Ishikawa (cell line): ENCODE measurements at regions not wholly inside any gene's neighbourhood (a gene's known extent, or its start where the extent isn't known, plus 50 kb on each side); places are given as distances from the start of the nearest gene placed in this dataset.

Source experiments
- CEBPB ChIP-seq: IDR thresholded peaks from 2 replicates; pipeline ENCODE4 v1.6.1; 2012
- CREB1 ChIP-seq: IDR thresholded peaks from 2 replicates; pipeline ENCODE4 v1.6.1; 2012; ENCODE audit warnings: low read depth
- EGR1 ChIP-seq: IDR thresholded peaks from 2 replicates; pipeline ENCODE4 v1.6.1; 2012
- EP300 ChIP-seq: IDR thresholded peaks from 2 replicates; pipeline ENCODE4 v1.6.1; 2012; ENCODE audit warnings: borderline replicate concordance
- FOXM1 ChIP-seq: IDR thresholded peaks from 2 replicates; pipeline ENCODE4 v1.6.1; 2012; ENCODE audit warnings: low read depth, borderline replicate concordance
- NFIC ChIP-seq: IDR thresholded peaks from 2 replicates; pipeline ENCODE4 v1.6.1; 2012
- RAD21 ChIP-seq: IDR thresholded peaks from 2 replicates; pipeline ENCODE4 v1.6.1; 2012; ENCODE audit warnings: low read depth
- TAF1 ChIP-seq: IDR thresholded peaks from 2 replicates; pipeline ENCODE4 v1.6.1; 2012; ENCODE audit warnings: low read depth, mild to moderate bottlenecking
- TCF12 ChIP-seq: IDR thresholded peaks from 2 replicates; pipeline ENCODE4 v1.6.1; 2012; ENCODE audit warnings: low read depth
- TEAD4 ChIP-seq: IDR thresholded peaks from 2 replicates; pipeline ENCODE4 v1.6.1; 2012
- YY1 ChIP-seq: IDR thresholded peaks from 2 replicates; pipeline ENCODE4 v1.6.1; 2012; ENCODE audit warnings: low read depth
- ZBTB7A ChIP-seq: IDR thresholded peaks from 2 replicates; pipeline ENCODE4 v1.6.1; 2012; ENCODE audit warnings: low read depth
- TF ChIP-seq, protein P1 (sequence below): IDR thresholded peaks from 2 replicates; pipeline ENCODE4 v1.6.1; 2012; ENCODE audit warnings: low read depth, mild to moderate bottlenecking
- TF ChIP-seq, protein P2 (sequence below): IDR thresholded peaks from 2 replicates; pipeline ENCODE4 v1.6.1; 2012
- TF ChIP-seq, protein P3 (sequence below): IDR thresholded peaks from 2 replicates; pipeline ENCODE4 v1.6.1; 2012

DNA sequence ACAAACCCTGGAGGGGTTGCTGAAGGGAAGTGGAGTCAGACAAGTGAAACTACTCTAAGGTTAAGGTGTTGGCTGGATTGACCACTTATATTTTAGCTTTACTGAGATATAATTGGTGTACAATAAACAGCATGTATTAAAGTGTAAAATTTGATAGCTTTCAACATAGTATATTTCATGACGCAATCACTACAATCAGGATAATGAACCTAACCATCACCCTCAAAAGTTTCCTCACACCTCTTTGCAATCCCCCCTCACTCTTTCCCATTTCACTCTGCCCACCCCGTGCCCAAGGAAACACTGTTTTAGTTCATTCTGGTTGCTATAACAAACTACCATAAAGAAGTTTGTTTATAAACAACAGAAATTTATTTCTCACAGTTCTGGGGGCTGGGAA is 508.0 kb downstream of the FGF9 start:
- no peak for TF ChIP-seq CREB1
- no peak for TF ChIP-seq EP300
- TF ChIP-seq TAF1, result no peak
- no peak for TF ChIP-seq TEAD4
- TF ChIP-seq RAD21, result no peak
- no peak for TF ChIP-seq CEBPB
- TF ChIP-seq, protein P1, sequence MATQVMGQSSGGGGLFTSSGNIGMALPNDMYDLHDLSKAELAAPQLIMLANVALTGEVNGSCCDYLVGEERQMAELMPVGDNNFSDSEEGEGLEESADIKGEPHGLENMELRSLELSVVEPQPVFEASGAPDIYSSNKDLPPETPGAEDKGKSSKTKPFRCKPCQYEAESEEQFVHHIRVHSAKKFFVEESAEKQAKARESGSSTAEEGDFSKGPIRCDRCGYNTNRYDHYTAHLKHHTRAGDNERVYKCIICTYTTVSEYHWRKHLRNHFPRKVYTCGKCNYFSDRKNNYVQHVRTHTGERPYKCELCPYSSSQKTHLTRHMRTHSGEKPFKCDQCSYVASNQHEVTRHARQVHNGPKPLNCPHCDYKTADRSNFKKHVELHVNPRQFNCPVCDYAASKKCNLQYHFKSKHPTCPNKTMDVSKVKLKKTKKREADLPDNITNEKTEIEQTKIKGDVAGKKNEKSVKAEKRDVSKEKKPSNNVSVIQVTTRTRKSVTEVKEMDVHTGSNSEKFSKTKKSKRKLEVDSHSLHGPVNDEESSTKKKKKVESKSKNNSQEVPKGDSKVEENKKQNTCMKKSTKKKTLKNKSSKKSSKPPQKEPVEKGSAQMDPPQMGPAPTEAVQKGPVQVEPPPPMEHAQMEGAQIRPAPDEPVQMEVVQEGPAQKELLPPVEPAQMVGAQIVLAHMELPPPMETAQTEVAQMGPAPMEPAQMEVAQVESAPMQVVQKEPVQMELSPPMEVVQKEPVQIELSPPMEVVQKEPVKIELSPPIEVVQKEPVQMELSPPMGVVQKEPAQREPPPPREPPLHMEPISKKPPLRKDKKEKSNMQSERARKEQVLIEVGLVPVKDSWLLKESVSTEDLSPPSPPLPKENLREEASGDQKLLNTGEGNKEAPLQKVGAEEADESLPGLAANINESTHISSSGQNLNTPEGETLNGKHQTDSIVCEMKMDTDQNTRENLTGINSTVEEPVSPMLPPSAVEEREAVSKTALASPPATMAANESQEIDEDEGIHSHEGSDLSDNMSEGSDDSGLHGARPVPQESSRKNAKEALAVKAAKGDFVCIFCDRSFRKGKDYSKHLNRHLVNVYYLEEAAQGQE, result no peak
- TF ChIP-seq, protein P2, sequence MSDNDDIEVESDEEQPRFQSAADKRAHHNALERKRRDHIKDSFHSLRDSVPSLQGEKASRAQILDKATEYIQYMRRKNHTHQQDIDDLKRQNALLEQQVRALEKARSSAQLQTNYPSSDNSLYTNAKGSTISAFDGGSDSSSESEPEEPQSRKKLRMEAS, result no peak
- TF ChIP-seq NFIC, result no peak
- no peak for TF ChIP-seq YY1
- no peak for TF ChIP-seq ZBTB7A
- TF ChIP-seq TCF12, result no peak

DNA sequence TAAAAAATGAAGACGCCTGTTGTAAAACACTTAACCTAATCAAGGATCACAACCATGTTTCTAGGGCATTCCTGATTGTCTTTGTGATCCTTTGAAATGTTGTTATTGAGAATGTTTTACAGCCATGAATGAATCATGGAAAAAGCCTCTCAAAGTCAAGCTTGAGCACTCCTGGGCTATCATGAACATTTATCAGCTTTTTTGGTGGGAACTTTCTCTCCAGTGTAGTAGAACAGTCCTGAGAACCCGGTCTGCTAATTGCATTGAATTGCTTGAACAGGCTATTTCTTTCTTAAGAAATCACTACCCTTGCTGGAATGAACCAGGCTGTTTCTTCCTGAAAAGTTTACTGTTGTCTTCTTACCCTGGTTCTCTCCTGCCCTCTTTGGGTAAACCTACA is 516.5 kb downstream of the FGF9 start:
- no peak for TF ChIP-seq EGR1
- no peak for TF ChIP-seq TEAD4
- TF ChIP-seq NFIC, result no peak
- TF ChIP-seq EP300, result no peak
- TF ChIP-seq, protein P1, result no peak
- no peak for TF ChIP-seq CEBPB
- no peak for TF ChIP-seq RAD21
- TF ChIP-seq, protein P3, sequence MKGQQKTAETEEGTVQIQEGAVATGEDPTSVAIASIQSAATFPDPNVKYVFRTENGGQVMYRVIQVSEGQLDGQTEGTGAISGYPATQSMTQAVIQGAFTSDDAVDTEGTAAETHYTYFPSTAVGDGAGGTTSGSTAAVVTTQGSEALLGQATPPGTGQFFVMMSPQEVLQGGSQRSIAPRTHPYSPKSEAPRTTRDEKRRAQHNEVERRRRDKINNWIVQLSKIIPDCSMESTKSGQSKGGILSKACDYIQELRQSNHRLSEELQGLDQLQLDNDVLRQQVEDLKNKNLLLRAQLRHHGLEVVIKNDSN, result no peak
- TF ChIP-seq ZBTB7A, result no peak
- no peak for TF ChIP-seq FOXM1
- TF ChIP-seq TAF1, result no peak
- no peak for TF ChIP-seq YY1
- TF ChIP-seq CREB1, result no peak
- no peak for TF ChIP-seq TCF12
- TF ChIP-seq, protein P2, result no peak

DNA sequence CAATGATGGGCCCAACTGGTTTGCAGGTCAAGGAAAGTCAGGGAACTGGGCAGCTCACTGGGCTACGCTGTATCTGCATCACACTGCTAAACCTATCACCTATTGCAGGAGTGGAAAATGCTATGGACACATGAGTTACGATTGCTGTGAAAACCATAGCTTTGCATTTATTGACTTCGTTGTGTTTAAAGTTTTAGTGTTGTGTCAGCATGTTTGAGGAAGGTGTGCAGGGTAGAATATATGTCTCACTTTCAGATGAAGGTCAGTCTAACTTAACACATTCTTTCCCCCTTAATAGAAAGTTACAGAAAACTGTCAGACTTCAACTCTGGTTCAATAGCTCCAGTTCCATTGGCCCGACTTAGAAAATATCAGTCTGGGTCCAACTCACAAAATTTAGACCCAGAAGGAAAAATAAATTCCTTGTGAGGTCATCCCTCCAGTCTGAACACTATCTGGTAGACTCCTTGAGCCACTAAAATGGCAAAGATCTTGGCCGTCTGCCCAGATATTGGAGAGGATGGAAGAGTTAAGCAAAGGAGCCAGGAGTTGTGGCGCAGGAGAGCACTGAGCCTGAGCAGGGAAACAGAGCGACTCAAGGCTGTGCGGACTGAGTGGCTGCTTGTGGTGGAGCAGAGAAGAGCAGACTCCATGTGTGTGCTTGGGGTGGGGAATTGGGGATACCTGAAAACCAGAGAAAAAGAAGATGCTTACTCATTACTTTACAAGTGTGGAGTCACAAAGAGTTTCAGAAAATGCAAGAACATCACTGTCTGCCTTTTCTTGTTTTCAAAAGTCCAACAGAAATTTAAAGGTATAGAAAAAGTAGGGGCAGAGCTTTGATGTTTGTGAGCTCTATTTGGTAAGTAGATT is 518.5 kb downstream of the FGF9 start:
- TF ChIP-seq, protein P2, result no peak
- TF ChIP-seq, protein P1, result no peak
- TF ChIP-seq CREB1, result no peak
- TF ChIP-seq TAF1, result no peak
- TF ChIP-seq ZBTB7A, result no peak
- TF ChIP-seq, protein P3, result no peak
- no peak for TF ChIP-seq TCF12
- no peak for TF ChIP-seq YY1
- no peak for TF ChIP-seq RAD21
- TF ChIP-seq CEBPB, result no peak
- no peak for TF ChIP-seq NFIC
- no peak for TF ChIP-seq EGR1
- TF ChIP-seq TEAD4, result no peak
- TF ChIP-seq EP300, result no peak
- TF ChIP-seq FOXM1, result no peak
